ENCODE measurements at regions not wholly inside any gene's neighbourhood (a gene's known extent, or its start where the extent isn't known, plus 50 kb on each side); places are given as distances from the start of the nearest gene placed in this dataset.

DNA sequence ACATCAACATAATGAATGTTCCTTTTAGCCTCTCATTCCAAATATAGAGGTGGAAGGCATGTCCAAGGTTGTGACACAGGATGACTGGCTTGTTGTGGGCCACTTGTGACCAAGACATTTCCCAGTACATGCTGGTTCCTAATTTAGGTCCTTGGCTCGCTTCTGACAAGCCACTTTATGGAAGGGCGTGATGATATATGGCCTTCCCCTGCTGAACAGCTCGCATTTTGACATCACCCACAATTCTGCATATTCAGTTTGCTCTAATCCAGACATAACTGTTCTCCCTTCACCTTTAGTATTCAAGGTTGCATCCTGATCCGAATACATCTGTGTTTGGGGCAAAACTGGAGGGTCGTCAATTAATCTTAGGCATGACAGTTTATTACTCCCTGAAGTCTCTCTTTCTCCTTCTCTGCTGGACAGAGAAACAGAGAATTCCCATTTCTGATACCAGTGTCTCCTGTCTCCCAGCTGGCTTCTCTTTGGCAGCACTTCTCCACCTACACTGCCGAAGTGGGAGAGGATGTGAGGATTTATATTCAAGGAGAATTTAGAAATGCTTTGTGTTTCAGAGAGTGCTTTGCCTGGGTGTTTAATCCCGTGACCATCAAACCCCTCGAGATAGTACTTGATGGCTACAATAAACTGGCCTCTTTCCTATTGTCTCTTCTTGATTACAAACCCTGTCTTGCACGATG lies 815.5 kb upstream of the RBFOX1 start:
- no peak for DNase-seq (ENCODE audit: low read depth, low spot score)

DNA sequence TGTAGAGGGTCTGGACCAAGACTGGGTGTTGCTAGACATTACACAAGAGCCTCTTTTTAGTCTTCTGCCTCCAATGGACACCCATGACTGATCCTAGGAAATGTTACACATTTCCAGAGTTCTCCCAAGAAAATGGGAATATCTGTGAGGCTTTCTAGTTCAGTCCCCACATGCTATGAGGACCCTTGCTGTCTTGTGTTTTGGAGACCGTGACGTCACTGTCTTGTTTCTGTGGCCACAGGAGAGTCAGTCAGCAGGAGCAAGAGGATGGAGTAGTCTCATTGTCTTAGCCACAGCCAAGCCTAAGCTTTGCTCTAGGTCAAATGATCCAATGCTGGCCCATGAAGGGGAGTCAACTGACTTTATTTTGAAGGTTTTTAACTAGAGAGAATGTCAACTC lies 820.1 kb upstream of the RBFOX1 start:
- DNase-seq (ENCODE audit: low read depth, low spot score) = no peak

GRCh38 chr16:6510261-6510660 lies 822.4 kb upstream of the RBFOX1 start:
- no peak for DNase-seq (ENCODE audit: low read depth, low spot score)

DNA sequence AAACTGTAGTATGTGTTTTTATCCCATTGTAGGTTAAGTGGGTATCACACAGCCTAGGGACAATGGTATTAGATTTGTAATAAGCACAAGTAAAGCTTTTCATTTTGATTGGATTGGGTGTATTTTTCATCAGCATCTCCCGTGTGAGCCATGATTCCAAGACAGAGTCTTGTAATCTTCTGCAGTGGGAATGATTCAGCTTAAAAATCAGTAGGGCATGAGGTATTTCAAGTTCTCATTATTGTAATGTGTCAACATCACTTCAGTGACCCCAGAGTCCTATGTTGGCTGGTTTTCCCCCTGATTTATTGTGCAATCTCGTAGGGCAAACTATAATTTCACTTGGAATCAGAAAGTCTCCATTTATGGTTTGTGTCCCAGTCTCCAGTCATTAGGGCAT lies 833.2 kb upstream of the RBFOX1 start:
- no peak for DNase-seq (ENCODE audit: low read depth, low spot score)

DNA sequence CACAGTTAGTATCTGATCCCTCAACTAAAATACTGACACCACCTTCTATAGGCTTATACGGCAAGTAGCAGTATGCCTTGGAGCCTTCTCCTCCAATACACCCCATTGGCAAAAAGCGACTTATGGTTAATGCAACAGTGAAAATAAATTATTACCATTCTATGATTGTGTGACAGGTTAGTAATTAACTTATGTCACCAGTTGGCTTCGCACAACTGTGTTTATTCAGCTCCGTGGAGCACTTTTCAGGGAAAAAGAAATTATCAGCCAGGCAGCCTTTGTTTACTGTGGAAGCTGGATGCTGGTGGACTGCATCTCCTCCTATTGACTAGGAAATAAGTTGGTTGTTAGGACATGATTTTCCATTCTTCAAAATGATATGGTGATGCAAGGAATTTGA lies 833.8 kb upstream of the RBFOX1 start:
- DNase-seq (ENCODE audit: low read depth, low spot score) = no peak

DNA sequence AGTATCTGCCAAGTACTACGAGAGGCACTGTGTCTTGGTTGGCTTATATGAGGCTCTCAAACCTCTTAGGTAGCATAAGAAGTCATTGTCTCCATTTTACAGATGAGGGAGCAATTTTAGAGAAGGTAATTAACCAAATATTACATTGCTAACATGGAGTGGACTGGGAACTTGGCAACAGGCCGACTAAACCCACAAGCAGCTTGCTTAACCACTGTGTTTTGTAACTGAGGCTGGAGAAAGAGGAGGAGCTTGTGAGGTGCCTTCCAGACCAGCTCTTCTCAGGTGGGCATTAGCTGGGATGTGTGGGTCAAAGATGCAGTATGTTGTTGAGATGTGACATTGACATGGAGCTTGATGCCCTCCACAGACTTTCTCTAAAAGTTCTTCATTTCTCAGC lies 835.6 kb upstream of the RBFOX1 start:
- no peak for DNase-seq (ENCODE audit: low read depth, low spot score)

- DNase-seq (ENCODE audit: low read depth, low spot score) = no peak
Observed at GRCh38 chr16:6495486-6496210, 837.0 kb upstream of the RBFOX1 start.

- DNase-seq (ENCODE audit: low read depth, low spot score) = no peak
Observed at GRCh38 chr16:6494716-6495115, 837.9 kb upstream of the RBFOX1 start.

- DNase-seq (ENCODE audit: low read depth, low spot score) = no peak
Observed at GRCh38 chr16:6493555-6493954, 839.1 kb upstream of the RBFOX1 start.

DNA sequence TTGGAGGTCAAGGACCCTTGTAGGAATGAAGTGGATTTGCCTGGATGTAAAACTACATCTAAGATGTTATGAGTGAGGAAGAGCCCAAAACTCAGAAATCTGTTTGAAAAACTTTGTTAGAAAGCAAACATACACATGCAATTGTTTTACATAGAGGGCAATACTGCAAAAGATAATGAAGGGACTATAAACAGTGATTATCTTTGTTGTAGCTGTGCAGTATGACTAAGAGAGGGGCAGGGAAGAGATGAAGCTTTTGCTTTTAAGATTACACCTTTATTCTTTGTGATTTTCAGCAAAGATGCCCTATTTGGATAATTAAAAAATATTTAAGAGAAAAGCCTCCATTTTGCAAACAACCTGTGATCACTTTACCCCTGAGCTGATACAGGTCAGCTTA lies 839.9 kb upstream of the RBFOX1 start:
- DNase-seq (ENCODE audit: low read depth, low spot score) = no peak

- no peak for DNase-seq (ENCODE audit: low read depth, low spot score)
Observed at GRCh38 chr16:6484935-6485334, 847.7 kb upstream of the RBFOX1 start.

GRCh38 chr16:6484081-6484480 lies 848.6 kb upstream of the RBFOX1 start:
- DNase-seq (ENCODE audit: low read depth, low spot score) = no peak

DNA sequence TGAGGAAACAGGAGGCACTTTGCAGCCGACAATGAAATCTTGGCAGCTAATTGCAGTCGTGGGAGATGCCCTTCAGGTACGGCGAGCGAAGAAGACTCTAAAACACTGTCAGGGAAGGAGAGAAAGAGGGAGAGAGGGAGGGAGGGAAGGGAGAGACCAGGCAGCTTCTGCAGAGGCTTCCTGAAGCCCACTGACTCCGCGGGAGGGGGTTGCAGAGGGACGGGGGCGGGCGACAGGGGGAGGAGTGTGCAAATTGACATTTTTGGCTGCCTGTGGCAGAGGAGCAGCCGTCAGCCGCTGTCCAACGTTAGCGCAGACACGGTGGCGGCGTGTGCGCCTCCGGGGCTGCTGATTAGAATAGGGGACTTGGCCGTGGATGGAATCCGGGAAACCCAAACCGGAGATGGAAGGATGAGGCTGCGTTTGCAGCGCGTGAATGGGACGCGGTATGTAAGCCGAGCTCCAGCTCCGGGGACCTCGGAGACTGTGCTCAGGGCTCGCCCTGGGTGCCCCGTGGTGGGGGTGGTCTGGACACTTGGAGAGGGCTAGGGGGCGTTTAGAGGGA lies 849.1 kb upstream of the RBFOX1 start:
- DNase-seq (ENCODE audit: low read depth, low spot score) = no peak

GRCh38 chr16:6482696-6483468 lies 849.8 kb upstream of the RBFOX1 start:
- no peak for DNase-seq (ENCODE audit: low read depth, low spot score)

GRCh38 chr16:6481894-6482293 lies 850.8 kb upstream of the RBFOX1 start:
- DNase-seq (ENCODE audit: low read depth, low spot score) = no peak

DNA sequence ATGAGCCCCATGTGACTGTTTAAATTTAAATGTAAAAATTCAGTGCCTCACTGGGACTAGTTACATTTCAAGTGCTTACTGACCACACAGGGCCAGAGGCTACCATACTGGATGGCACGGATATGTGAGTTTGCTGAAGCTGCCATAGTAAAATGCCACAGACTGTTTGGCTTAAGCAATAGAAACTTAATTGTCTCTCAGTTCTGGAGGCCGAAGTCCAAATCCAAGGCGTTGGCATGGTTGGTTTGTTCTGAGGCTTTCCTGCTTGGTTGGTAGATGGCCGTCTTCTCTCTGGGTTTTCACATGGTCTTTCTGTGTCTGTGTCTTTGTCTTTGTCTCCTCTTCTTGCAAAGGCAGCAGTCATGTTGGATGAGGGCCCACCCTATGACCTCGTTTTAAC lies 878.9 kb upstream of the RBFOX1 start:
- no peak for DNase-seq (ENCODE audit: low read depth, low spot score)

DNA sequence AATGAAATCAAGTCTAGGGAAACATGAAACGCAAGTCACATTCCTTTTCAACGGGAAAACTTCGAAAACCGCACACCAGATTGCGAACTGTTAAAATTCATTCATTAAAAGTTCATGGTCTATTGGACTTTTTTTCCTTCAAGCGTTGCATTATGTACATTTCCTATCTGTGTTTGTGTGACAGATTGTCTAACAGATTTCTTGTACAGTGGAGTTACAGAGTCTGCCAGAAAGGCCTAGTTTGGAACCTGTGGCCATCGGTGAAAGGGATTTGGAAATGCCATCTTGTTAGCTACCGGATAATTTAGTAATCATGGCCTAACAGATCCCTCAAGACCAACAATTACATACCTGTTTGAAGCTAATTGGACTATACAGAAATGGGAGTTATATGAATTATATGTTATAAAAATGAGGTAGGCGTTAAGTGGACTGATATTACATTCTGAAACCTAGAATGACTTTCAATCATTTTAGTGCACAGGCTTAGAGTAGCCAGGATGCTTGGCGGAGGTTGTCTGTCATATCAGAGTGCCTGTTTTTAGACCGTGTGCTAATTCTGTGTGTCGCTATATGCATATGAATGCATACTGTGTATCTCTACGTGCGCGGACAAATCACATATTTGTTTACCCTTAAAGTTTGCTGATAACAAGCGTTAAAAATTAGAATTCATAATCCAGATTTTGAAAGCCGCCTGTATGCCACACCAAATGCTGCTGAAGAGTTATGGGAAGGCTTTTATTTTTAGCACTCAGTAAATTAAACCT lies 885.4 kb upstream of the RBFOX1 start:
- DNase-seq (ENCODE audit: low read depth, low spot score) = no peak

GRCh38 chr16:6446370-6446769 lies 886.3 kb upstream of the RBFOX1 start:
- DNase-seq (ENCODE audit: low read depth, low spot score) = no peak

DNA sequence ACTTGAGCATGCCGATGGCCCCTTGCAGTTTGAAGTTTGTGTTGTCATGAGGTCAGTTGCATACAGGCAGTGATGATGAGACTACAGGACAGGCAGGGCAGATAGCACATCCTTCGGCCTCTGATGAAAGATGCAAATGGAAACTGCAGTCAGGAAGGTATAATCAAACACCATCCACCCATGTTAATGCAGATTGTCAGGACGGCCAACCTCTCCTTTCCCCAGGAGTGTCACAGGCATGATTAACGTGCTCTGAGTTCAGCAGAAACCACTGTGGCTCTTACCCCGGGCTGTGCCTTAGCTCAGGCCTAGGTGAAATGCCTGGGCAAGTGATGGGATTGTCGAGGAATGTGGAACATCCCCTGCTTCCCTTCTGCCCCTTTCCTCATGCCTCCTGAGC lies 893.5 kb upstream of the RBFOX1 start:
- DNase-seq (ENCODE audit: low read depth, low spot score) = no peak

- no peak for DNase-seq (ENCODE audit: low read depth, low spot score)
Observed at GRCh38 chr16:6428861-6429260, 903.8 kb upstream of the RBFOX1 start.

GRCh38 chr16:6427621-6428020 lies 905.0 kb upstream of the RBFOX1 start:
- no peak for DNase-seq (ENCODE audit: low read depth, low spot score)

DNA sequence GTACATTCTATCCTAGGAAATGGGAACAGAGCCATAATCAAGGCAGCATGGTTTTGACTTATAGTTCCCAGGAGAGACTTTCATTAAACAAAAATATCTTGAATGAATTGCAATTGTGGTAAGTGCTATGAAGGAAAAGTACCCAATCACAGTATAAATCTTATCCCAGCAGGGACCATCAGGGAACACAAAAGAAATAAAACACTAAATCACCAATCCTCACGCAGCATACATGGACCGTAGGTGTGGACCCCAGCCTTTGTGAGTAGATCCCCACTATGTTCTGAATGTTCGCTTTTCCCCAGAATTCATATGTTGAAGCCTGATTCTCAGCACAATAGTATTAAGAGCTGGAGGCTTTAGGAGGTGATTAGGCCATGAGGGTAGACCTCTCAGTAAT lies 925.0 kb upstream of the RBFOX1 start:
- DNase-seq (ENCODE audit: low read depth, low spot score) = no peak
